SK-N-SH treated with all-trans-retinoic acid at 6 μM for 48 hours (cell line): ENCODE measurements at regions not wholly inside any gene's neighbourhood (a gene's known extent, or its start where the extent isn't known, plus 50 kb on each side); places are given as distances from the start of the nearest gene placed in this dataset.

ENCODE experiments used
- ATAC-seq: fragments of 200-7000 bp; cut with Tn5 transposase; 3 replicates; pipeline ENCODE4 v1.9.1; 2020; ENCODE audit warnings: mild to moderate bottlenecking, moderate library complexity
- CREB5 ChIP-seq: fragments of 250-450 bp; sonication (Bioruptor Pico); IDR thresholded peaks from 2 replicates; pipeline ENCODE4 v1.5.1; 2020; ENCODE audit warnings: low read depth, mild to moderate bottlenecking, moderate library complexity
- CSDC2 ChIP-seq: fragments of 250-450 bp; sonication (Bioruptor Pico); IDR thresholded peaks from 2 replicates; pipeline ENCODE4 v1.5.0; 2020; ENCODE audit warnings: mild to moderate bottlenecking, moderate library complexity
- ESRRG ChIP-seq: fragments of 250-450 bp; sonication (Bioruptor Pico); IDR thresholded peaks from 2 replicates; pipeline ENCODE4 v1.6.1; 2021; ENCODE audit warnings: mild to moderate bottlenecking
- ISL1 ChIP-seq: fragments of 250-450 bp; sonication (Bioruptor Pico); IDR thresholded peaks from 2 replicates; pipeline ENCODE4 v2.1.2; 2022; ENCODE audit warnings: mild to moderate bottlenecking, moderate library complexity
- OSR1 ChIP-seq: fragments of 250-450 bp; sonication (Bioruptor Pico); IDR thresholded peaks from 2 replicates; pipeline ENCODE4 v1.8.0; 2022; ENCODE audit warnings: moderate library complexity, mild to moderate bottlenecking, inconsistent platforms
- POU6F1 ChIP-seq: fragments of 250-450 bp; sonication (Bioruptor Pico); IDR thresholded peaks from 2 replicates; pipeline ENCODE4 v1.8.0; 2021; ENCODE audit warnings: low read depth, mild to moderate bottlenecking, moderate library complexity, borderline replicate concordance
- PPARA ChIP-seq: fragments of 250-450 bp; sonication (Bioruptor Pico); IDR thresholded peaks from 2 replicates; pipeline ENCODE4 v1.5.0; 2020; ENCODE audit warnings: mild to moderate bottlenecking, borderline replicate concordance
- RARB ChIP-seq: fragments of 250-450 bp; sonication (Bioruptor Pico); IDR thresholded peaks from 2 replicates; pipeline ENCODE4 v1.8.0; 2021; ENCODE audit warnings: mild to moderate bottlenecking, moderate library complexity
- TCF4 ChIP-seq: fragments of 250-450 bp; sonication (Bioruptor Pico); IDR thresholded peaks from 2 replicates; pipeline ENCODE4 v1.8.0; 2021; ENCODE audit warnings: mild to moderate bottlenecking, moderate library complexity, borderline replicate concordance
- TSHZ2 ChIP-seq: fragments of 250-450 bp; sonication (Bioruptor Pico); IDR thresholded peaks from 2 replicates; pipeline ENCODE4 v1.5.0; 2020; ENCODE audit warnings: mild to moderate bottlenecking, moderate library complexity
- ZC3H10 ChIP-seq: fragments of 250-450 bp; sonication (Bioruptor Pico); IDR thresholded peaks from 2 replicates; pipeline ENCODE4 v1.5.1; 2021; ENCODE audit warnings: mild to moderate bottlenecking, moderate library complexity
- ZNF70 ChIP-seq: fragments of 450-650 bp; formaldehyde crosslinking; IDR thresholded peaks from 2 replicates; pipeline ENCODE4 v1.5.0; 2020; ENCODE audit warnings: mild to moderate bottlenecking, moderate library complexity
- ZNF8 ChIP-seq: fragments of 450-650 bp; formaldehyde crosslinking; IDR thresholded peaks from 2 replicates; pipeline ENCODE4 v1.5.0; 2020; ENCODE audit warnings: mild to moderate bottlenecking, moderate library complexity
- TF ChIP-seq, protein P1 (sequence below): fragments of 250-450 bp; sonication (Bioruptor Pico); IDR thresholded peaks from 2 replicates; pipeline ENCODE4 v1.8.0; 2020; ENCODE audit warnings: mild to moderate bottlenecking, moderate library complexity, borderline replicate concordance
- TF ChIP-seq, protein P2 (sequence below): fragments of 250-450 bp; sonication (Bioruptor Pico); IDR thresholded peaks from 2 replicates; pipeline ENCODE4 v1.5.1; 2021; ENCODE audit warnings: mild to moderate bottlenecking, moderate library complexity

GRCh38 chr17:79465011-79465680, 145.7 kb downstream of the RBFOX3 start (continued):
- TF ChIP-seq CREB5 (CRISPR knock-in tag) (no peak), CSDC2 (CRISPR knock-in tag) (no peak), PPARA (CRISPR knock-in tag) (no peak), ISL1 (no peak), POU6F1 (CRISPR knock-in tag) (no peak)
- TF ChIP-seq, protein P1, sequence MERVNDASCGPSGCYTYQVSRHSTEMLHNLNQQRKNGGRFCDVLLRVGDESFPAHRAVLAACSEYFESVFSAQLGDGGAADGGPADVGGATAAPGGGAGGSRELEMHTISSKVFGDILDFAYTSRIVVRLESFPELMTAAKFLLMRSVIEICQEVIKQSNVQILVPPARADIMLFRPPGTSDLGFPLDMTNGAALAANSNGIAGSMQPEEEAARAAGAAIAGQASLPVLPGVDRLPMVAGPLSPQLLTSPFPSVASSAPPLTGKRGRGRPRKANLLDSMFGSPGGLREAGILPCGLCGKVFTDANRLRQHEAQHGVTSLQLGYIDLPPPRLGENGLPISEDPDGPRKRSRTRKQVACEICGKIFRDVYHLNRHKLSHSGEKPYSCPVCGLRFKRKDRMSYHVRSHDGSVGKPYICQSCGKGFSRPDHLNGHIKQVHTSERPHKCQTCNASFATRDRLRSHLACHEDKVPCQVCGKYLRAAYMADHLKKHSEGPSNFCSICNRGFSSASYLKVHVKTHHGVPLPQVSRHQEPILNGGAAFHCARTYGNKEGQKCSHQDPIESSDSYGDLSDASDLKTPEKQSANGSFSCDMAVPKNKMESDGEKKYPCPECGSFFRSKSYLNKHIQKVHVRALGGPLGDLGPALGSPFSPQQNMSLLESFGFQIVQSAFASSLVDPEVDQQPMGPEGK (CRISPR knock-in tag): no peak

DNA sequence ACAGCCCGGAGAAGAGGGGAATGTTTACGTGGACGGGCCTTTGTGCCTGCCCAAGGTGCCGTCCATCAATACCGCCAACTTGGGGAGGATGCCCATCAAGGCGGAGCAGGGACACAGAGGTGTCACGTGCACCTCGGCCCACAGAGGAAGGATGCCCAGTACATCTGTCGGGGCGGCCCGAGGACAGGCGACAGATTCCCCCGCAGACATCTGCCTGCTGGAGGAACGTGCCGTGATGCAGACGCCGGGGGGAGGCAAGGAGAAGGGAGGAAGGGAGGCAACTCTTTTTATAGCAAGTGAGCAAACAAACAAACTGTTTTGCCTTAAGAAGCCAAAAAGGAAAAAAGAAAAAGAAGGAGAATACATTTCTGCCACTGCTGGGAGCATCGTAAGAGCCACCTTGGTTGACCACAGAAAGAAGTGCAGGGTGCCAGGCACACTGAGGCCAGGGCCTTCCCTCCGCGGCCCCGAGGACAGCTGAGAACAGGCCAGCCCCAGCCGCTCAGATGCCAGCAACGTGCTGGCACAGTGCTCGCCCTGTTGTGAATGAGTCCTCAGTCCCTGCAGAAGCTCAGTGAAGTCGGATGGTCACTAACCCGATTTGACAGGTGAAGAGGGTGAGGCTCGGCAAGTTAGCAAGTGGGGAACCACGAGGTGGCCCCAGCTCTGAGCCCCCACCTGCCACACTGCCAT, 146.4 kb downstream of the RBFOX3 start:
- no peak for ATAC-seq
- TF ChIP-seq RARB (CRISPR knock-in tag) (no peak), OSR1 (CRISPR knock-in tag) (no peak), ZC3H10 (no peak), CREB5 (CRISPR knock-in tag) (no peak), POU6F1 (CRISPR knock-in tag) (no peak)

DNA sequence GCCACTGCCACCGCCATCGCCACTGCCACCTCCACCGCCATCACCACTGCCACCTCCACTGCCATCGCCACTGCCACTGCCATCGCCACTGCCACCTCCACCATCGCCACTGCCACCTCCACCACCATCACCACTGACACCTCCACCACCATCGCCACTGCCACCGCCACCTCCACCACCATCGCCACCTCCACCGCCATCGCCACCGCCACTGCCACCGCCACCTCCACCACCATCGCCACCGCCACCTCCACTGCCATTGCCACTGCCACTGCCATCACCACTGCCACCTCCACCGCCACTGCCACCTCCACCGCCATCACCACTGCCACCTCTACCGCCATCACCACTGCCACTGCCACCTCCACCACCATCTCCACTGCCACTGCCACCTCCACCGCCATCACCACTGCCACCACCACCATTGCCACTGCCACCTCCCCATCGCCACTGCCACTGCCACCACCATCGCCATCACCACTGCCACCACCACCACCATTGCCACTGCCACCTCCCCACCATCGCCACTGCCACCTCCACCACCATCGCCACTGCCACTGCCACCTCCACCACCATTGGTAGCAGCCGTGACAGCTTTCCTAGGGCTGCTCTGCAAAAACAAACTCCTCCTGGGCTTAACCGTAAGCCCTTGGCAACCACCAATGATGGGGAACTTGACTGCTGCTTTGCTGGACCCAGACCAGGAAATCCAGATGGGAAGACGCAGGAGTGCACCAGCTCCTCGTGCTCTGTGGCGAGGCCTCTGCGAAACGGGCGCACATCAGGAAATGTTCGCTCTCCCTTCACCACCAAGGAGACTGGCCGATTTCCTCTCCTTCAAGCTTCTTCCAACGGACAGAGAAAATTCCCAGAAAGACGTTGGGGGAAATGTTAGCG, 147.2 kb downstream of the RBFOX3 start:
- no peak for ATAC-seq
- TF ChIP-seq TCF4 (CRISPR knock-in tag) (no peak), CSDC2 (CRISPR knock-in tag) (no peak), OSR1 (CRISPR knock-in tag) (no peak), ZNF70 (CRISPR knock-in tag) (no peak), ZNF8 (no peak), RARB (CRISPR knock-in tag) (no peak)
- TF ChIP-seq, all 23 proteins: peak for 0

DNA sequence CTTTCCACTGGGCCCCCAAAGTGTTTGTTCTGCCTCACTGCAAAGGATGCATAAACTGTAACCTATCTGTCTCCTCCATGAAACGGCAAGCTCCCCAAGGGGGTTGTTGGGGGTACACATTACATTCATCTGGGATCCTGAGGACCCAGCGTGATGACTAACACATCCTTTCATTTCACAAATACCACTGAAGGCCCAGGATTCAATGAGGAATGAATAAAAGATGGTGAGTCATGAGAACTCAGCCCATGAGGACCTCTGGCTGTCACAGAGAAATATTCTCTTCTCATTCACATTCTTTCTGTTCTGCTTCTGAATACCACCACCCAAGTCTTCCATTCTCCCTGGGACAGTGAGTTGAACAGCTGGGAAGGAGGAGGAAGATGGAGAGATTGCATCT, 149.8 kb downstream of the RBFOX3 start:
- ATAC-seq: no peak
- TF ChIP-seq ESRRG (CRISPR knock-in tag): no peak
- TF ChIP-seq, protein P2, sequence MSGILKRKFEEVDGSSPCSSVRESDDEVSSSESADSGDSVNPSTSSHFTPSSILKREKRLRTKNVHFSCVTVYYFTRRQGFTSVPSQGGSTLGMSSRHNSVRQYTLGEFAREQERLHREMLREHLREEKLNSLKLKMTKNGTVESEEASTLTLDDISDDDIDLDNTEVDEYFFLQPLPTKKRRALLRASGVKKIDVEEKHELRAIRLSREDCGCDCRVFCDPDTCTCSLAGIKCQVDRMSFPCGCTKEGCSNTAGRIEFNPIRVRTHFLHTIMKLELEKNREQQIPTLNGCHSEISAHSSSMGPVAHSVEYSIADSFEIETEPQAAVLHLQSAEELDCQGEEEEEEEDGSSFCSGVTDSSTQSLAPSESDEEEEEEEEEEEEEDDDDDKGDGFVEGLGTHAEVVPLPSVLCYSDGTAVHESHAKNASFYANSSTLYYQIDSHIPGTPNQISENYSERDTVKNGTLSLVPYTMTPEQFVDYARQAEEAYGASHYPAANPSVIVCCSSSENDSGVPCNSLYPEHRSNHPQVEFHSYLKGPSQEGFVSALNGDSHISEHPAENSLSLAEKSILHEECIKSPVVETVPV: no peak
- no peak for TF ChIP-seq POU6F1 (CRISPR knock-in tag)
- no peak for TF ChIP-seq PPARA (CRISPR knock-in tag)
- TF ChIP-seq TSHZ2: no peak
- no peak for TF ChIP-seq CREB5 (CRISPR knock-in tag)
- no peak for TF ChIP-seq ZNF70 (CRISPR knock-in tag)
- no peak for TF ChIP-seq RARB (CRISPR knock-in tag)
- TF ChIP-seq ZC3H10: no peak
